ENCODE measurements at regions not wholly inside any gene's neighbourhood (a gene's known extent, or its start where the extent isn't known, plus 50 kb on each side); places are given as distances from the start of the nearest gene placed in this dataset.

DNA sequence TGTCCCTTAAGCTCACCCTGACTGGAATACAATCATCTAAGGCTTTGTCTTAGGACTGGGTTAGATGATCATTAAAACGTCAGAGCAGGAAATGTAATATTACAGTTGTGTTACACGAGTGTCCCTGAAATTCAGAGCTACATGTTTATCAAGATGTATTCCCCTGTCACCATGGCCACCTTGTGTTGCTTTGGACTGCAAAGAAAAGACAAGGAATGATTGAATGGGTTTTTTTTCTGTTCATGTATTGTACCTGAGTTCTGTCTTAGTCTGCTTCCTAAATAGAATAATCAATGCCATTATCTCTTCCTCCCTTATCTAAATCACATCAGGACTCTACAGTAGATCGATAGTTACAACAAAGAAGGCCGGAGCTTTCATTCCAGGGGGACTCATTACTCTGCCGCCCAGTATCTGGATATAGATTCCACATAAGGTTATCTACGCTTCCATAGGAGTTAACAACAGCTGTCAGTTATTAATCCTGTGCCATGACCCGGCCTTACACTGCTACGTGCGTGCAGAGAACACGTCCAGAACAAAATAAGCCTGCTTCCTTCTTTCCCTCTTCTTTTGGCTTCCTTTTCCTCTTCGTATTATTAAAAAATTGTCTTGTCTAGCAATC is 274.1 kb upstream of the SASH1 start:
- DNase-seq, result no peak

GRCh38 chr6:148069256-148069655 is 273.4 kb upstream of the SASH1 start:
- no peak for DNase-seq

GRCh38 chr6:148074291-148074690 is 268.3 kb upstream of the SASH1 start:
- no peak for DNase-seq

DNA sequence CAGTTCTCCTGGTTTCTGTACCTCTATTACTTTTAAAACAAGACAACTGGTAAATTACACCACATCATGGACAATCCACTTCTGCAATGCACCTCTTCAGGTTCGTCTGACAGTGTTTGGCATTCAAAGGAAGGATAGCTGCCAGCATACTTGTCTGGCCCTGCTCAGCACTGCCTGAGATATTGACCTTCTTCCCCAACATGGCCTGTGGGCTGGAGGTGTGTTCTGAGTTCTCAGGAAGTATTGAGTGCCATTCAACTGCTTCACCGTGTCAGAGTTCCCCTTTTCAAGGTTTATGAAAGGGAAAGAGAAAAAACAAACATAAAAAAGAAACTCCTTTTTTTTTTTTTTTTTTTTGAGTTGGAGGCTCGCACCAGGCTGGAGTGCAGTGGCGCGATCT is 267.9 kb upstream of the SASH1 start:
- DNase-seq, result no peak

GRCh38 chr6:148075352-148075751 is 267.3 kb upstream of the SASH1 start:
- DNase-seq, result no peak

- DNase-seq, result no peak
Measured at GRCh38 chr6:148076051-148076450, 266.6 kb upstream of the SASH1 start.

GRCh38 chr6:148080315-148080714 is 262.3 kb upstream of the SASH1 start:
- no peak for DNase-seq

DNA sequence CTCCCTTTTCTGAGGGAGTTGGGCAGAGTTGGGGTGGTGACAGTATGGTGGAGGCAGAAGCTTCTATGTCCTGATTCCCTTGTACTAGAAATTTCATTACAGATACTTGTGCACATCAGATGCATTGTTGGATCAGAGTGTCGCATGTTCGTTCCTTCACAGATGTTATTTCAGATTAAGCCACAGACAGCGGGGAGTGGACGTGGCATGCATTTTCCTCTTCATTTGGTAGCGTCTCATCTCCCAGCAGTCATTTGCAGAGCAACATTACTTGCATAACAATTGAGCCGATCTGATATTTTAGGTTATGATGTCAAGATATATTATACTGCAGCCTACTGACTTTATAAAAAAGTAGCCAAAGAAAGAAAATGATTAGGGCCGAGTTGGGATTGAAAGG is 261.6 kb upstream of the SASH1 start:
- no peak for DNase-seq

GRCh38 chr6:148082044-148082443 is 260.6 kb upstream of the SASH1 start:
- no peak for DNase-seq

- no peak for DNase-seq
Measured at GRCh38 chr6:148082696-148083095, 259.9 kb upstream of the SASH1 start.

GRCh38 chr6:148085631-148086331 is 256.9 kb upstream of the SASH1 start:
- no peak for DNase-seq

DNA sequence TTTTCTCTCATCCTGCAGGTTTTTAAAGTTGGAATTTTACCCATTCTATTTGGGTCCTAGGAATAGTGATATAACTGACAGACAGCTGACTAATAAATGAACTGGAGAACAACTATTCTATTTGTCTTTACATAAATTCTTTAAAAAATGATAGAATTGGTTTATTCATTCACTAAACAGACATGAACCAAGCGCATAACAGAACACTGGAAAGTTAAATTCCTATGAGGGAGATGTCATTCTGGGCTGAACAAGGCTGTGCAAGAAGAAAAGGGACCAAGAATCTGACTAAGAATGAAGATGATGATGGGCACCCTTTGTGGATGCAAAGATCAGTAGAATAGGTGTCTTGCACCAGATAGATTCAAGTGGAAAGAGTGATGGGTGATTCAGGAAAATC is 256.3 kb upstream of the SASH1 start:
- no peak for DNase-seq

DNA sequence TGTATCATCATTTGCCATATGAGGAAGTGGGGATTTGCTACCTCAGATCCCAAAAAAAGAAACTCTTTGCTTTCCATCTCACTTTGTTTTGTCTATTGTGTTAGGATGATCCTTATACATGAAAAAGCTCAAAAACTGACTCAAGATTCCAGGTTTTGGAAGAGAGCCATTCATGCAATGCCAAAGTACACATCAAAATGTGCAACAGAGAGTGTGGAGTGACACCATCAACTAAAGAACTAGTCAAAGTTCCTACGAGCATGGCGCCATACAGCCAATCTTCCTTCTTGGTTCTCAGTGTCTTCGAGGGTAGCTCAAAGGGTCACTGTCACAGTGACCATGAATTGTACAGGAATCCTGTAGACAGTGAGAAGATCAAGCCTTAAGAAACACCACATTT is 255.8 kb upstream of the SASH1 start:
- DNase-seq, result no peak

- DNase-seq, result no peak
Measured at GRCh38 chr6:148087659-148088058, 255.0 kb upstream of the SASH1 start.

GRCh38 chr6:148090326-148090725 is 252.3 kb upstream of the SASH1 start:
- DNase-seq, result no peak

DNA sequence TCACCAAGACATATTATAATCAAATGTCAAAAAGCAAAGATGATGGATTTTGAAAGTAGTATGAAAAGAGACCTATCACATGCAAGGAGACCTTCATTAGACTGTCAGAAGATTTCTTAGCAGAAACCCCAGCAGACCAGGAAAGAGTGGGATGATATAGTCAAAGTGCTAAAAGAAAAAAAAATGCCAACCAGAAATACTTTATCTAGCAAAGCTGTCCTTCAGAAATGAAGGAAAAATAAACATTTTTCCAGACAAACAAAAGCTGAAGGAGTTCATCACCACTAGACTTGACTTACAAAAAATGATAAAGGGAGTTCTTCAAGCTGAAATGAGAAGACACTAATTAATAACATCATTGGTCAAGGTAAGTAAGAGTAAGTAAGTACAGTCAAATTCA is 251.2 kb upstream of the SASH1 start:
- DNase-seq, result no peak

GRCh38 chr6:148103436-148103835 is 239.2 kb upstream of the SASH1 start:
- no peak for DNase-seq

GRCh38 chr6:148104131-148104530 is 238.5 kb upstream of the SASH1 start:
- no peak for DNase-seq

DNA sequence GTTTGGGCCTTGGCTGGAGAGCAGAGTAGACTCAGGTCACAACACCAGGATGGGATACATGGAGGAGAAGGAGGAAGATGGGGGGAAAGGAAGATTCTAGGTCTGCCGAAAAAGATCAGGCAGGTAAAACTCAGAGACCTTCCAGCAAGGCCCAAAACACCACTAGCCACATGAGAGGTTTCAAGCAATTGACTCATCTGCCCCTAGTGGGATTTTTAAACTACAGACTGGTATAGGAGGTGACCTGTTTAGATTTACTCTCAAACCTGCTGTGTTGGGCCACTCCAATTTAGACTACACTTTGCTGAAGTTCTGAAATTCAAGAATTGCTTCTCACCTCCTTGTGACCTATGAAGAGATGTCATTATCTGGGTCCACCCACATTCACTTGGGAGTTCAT is 236.9 kb upstream of the SASH1 start:
- no peak for DNase-seq

- no peak for DNase-seq
Measured at GRCh38 chr6:148107911-148108310, 234.7 kb upstream of the SASH1 start.

GRCh38 chr6:148109732-148110131 is 232.9 kb upstream of the SASH1 start:
- DNase-seq, result no peak

DNA sequence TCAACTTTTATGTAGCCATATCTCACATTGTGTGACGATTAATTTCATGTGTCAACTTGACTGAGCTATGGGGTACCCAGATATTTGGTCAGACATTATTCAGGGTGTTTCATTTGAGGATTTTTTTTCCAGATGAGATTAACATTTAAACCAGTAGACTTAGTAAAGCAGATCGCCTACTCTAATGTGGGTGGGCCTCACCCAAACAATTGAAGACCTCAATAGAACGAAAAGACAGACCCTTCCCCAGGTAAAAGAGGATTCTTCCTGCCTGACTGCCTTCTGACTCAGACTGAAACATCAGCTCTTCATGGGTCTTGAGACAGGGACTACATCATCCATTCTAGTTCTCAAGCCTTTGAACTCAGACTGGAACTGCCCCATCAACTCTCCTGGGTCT is 231.7 kb upstream of the SASH1 start:
- no peak for DNase-seq

- no peak for DNase-seq
Measured at GRCh38 chr6:148112851-148113319, 229.8 kb upstream of the SASH1 start.

- DNase-seq, result no peak
Measured at GRCh38 chr6:148116001-148116400, 226.6 kb upstream of the SASH1 start.

DNA sequence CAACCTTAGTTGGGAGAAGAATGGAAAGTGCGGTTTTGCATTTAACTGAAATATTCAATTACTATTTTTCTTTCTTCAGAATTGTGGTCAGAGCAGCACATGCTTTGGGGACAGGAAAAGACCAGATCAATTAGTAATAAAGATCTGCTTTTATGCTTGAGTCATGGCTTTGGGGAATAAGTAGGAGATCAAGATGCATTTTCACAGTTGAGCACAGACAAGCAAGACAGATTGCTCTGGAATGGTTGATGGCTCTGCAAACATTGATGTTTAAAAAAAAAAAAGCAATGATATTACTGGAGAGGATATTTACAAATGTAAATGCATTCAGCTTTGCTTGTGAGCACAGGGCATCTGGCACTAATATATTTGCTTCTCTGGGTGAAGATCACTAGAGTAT is 224.4 kb upstream of the SASH1 start:
- DNase-seq, result no peak
